Activated CD8-positive, alpha-beta T cell treated with anti-CD3 and anti-CD28 coated beads for 36 hours (primary cell): ENCODE measurements at regions not wholly inside any gene's neighbourhood (a gene's known extent, or its start where the extent isn't known, plus 50 kb on each side); places are given as distances from the start of the nearest gene placed in this dataset.

Experiments used
- ATAC-seq: fragments of 200-7000 bp; cut with Tn5 transposase; one replicate; pipeline ENCODE4 v1.10.0; 2021; ENCODE audit warnings: mild to moderate bottlenecking, moderate library complexity
- CTCF ChIA-PET: fragments of 350-600 bp; sonication (Branson Sonifier 250); formaldehyde crosslinking; loops from one replicate; lab custom pipeline; 2021; ENCODE audit warnings: antibody characterized with exemption; lab: Charles Lee
- POLR2A ChIA-PET: fragments of 350-600 bp; sonication (Branson Sonifier 250); formaldehyde crosslinking; loops from one replicate; lab custom pipeline; 2021; ENCODE audit warnings: antibody characterized with exemption; lab: Charles Lee
- DNase-seq: peaks from one replicate; pipeline ENCODE4 v3.0.0-alpha.2; 2020
- H3K27ac Mint-ChIP-seq: one replicate; pipeline ENCODE4 v1.8.0; 2021; ENCODE audit warnings: mild to moderate bottlenecking, mixed read lengths
- H3K27me3 Mint-ChIP-seq: one replicate; pipeline ENCODE4 v1.8.0; 2021; ENCODE audit warnings: mixed read lengths
- H3K36me3 Mint-ChIP-seq: one replicate; pipeline ENCODE4 v1.8.0; 2021; ENCODE audit warnings: low read depth, mixed read lengths
- H3K4me1 Mint-ChIP-seq: one replicate; pipeline ENCODE4 v1.8.0; 2021; ENCODE audit warnings: low read depth, mixed read lengths
- H3K4me3 Mint-ChIP-seq: one replicate; pipeline ENCODE4 v1.8.0; 2021; ENCODE audit warnings: mild to moderate bottlenecking, moderate library complexity, mixed read lengths
- H3K9me3 Mint-ChIP-seq: one replicate; pipeline ENCODE4 v1.8.0; 2021; ENCODE audit warnings: mixed read lengths
- intact Hi-C: fragments of 100-400 bp; cut with micrococcal nuclease; formaldehyde crosslinking; loops from one replicate; pipeline ENCODE4 v1.10.0; 2022
- TF ChIP-seq, protein P1 (sequence below): fragments of 200-600 bp; IDR thresholded peaks from one replicate; pipeline ENCODE4 v1.8.0; 2022; ENCODE audit warnings: antibody characterized with exemption, mild to moderate bottlenecking

DNA sequence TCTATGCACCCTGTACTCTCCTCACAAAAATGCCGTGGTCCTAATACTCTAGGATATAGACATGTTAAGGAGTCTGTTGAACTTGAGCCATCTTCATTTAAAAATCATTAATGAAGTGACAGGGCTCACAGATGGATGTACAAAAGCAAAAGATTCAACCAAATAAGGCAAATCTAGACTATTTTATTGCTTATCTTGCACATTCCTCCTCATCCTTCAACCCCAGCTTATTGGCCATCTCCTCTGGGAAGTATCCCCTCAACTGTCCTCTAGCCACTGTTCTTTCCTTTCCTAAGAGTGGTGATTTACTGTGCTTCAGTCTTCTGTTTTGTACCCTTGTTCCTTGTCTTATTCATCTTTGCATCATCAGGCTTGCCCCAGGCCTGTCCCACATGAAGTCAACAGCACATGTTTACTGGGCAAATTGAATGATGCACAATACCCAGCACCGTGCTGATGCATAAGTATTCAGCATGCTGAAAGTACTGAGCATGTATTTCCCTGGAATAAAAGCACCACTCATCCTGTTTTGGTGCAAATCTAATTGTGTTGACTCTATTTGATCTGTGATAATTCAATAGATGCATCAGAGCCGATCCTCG lies 287.3 kb upstream of the CLNK start:
- intact Hi-C loops: no loop called here
- H3K9me3 Mint-ChIP-seq: peaks cover 6% of the 10 kb centered on the region
- ATAC-seq: no peak

DNA sequence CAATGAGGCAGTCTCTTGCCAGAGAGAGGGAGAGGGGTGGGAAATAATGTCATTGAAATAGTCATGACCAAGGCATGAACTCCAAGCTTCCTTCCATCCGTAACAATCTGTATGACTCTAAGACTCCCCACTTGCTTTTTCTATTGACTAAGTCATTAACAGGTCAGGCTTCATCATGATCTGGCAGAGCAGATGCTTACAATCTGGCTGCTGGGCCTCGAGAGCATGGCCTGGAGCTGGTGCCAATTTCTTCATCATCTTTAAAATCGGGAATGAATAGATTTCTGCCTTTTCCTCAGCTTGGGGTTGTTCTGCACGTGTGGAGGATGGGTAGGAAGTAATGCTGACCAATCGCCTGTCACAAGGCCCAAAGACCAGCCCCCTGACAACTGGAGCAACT lies 280.6 kb upstream of the CLNK start:
- Mint-ChIP-seq H3K27ac (no peak overlapping the region), H3K27me3 (peaks cover 2% of the 10 kb centered on the region), H3K4me1 (no peaks in the 10 kb centered on the region), H3K4me3 (no peak overlapping the region), H3K36me3 (no peaks in the 10 kb centered on the region), H3K9me3 (no peaks in the 10 kb centered on the region)
- TF ChIP-seq, protein P1, sequence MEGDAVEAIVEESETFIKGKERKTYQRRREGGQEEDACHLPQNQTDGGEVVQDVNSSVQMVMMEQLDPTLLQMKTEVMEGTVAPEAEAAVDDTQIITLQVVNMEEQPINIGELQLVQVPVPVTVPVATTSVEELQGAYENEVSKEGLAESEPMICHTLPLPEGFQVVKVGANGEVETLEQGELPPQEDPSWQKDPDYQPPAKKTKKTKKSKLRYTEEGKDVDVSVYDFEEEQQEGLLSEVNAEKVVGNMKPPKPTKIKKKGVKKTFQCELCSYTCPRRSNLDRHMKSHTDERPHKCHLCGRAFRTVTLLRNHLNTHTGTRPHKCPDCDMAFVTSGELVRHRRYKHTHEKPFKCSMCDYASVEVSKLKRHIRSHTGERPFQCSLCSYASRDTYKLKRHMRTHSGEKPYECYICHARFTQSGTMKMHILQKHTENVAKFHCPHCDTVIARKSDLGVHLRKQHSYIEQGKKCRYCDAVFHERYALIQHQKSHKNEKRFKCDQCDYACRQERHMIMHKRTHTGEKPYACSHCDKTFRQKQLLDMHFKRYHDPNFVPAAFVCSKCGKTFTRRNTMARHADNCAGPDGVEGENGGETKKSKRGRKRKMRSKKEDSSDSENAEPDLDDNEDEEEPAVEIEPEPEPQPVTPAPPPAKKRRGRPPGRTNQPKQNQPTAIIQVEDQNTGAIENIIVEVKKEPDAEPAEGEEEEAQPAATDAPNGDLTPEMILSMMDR: no peak
- CTCF ChIA-PET: no interaction called here
- ATAC-seq (no peak), DNase-seq (no peak)
- intact Hi-C loops: no loop called here
- POLR2A ChIA-PET: interaction anchor here (1.1 kb wide), 1 partner anchor 10 kb away, joined by 4 read pairs; no protein-coding TSS in a partner anchor

More for the DNA sequence above, 287.3 kb upstream of the CLNK start:
- no peak overlapping the region for H3K4me3 Mint-ChIP-seq
- H3K27ac Mint-ChIP-seq: no peak overlapping the region
- H3K27me3 Mint-ChIP-seq: no peaks in the 10 kb centered on the region
- ChIA-PET POLR2A (no interaction called here), CTCF (no interaction called here)
- no peaks in the 10 kb centered on the region for H3K4me1 Mint-ChIP-seq
- no peak for DNase-seq
- no peaks in the 10 kb centered on the region for H3K36me3 Mint-ChIP-seq
- TF ChIP-seq, protein P1: no peak

DNA sequence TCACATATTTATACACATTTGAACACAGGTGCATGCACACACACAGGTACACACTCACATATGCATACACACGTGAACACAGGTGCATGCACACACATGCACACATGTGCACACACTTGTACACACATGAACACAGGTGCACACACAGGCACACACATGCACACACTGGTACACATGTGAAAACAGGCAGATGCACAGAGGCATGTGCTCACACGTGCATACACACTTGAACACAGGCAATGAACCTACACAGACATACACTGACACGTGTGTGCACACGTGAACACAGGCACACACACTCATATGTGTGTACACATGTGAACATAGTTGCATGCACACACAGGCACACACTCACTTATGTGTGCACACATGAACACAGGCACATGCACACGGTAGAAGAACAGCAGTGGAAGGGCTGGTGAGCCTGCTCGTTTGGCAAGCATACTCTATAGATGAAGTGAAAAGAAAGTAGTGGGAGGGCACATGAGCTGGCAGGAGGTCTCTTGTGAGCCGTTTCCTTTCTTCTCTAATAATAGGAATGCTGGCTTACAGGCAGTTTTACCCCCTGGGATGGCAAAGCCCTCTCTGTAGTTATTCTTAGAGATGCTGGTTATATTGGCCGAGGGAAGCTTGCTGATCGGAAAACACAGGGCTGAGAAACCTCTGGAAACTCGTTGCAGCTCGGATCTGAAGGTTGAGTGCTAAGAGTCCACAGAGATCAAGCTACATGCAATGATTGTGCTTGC lies 279.6 kb upstream of the CLNK start:
- Mint-ChIP-seq H3K27me3 (peaks cover 2% of the 10 kb centered on the region), H3K36me3 (no peaks in the 10 kb centered on the region), H3K4me1 (no peaks in the 10 kb centered on the region), H3K4me3 (no peak overlapping the region), H3K27ac (no peak overlapping the region), H3K9me3 (no peaks in the 10 kb centered on the region)
- DNase-seq (no peak), ATAC-seq (no peak)
- CTCF ChIA-PET: no interaction called here
- intact Hi-C loops: no loop called here
- POLR2A ChIA-PET: no interaction called here
- TF ChIP-seq, protein P1: no peak

DNA sequence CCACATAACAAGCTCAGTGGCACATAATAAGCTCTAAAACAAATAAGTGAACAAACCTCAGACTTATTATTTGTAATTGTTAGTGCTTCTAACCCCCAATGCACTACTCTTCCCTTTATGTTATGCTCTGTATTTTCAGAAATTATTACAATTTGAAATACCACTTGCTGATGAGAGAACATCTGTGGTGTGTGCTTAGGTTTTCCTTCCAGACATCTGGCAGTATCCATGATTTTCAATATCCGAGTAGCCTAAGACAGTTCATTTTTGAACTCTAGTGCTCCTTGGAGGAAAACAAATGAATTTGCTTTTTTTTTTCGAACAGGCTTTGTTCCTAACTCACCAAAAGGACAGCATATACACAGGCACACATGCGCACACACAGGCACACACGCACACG lies 278.7 kb upstream of the CLNK start:
- no peak for ATAC-seq
- H3K9me3 Mint-ChIP-seq: no peaks in the 10 kb centered on the region
- H3K4me3 Mint-ChIP-seq: no peak overlapping the region
- no peak overlapping the region for H3K27ac Mint-ChIP-seq
- ChIA-PET POLR2A (interaction anchor here (0.7 kb wide), 1 partner anchor 273 kb away, joined by 3 read pairs; no protein-coding TSS in a partner anchor), CTCF (no interaction called here)
- intact Hi-C loops: no loop called here
- no peak for DNase-seq
- H3K27me3 Mint-ChIP-seq: peaks cover 2% of the 10 kb centered on the region
- H3K36me3 Mint-ChIP-seq: no peaks in the 10 kb centered on the region
- H3K4me1 Mint-ChIP-seq: no peaks in the 10 kb centered on the region
- TF ChIP-seq, protein P1: no peak

DNA sequence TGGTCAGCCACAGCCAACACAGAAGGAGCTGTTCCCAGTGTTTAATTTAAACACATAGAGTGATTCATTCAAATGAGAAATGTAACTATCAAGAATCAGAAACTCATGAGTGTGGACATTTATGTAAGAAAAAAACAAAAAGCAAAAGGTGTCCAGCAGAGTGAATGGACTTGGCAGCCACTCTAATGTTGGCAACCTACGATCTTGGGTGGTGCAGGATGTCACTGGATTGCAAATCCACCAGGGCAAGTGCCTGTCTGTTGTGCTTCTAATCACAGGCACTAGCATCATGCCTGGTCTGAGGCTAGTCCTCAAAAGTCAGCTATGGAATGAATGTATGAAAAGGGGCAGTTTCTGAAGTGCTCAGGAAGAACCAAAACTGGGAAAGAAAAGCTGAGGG lies 277.7 kb upstream of the CLNK start:
- Mint-ChIP-seq H3K4me3 (no peak overlapping the region), H3K27me3 (peaks cover 2% of the 10 kb centered on the region), H3K9me3 (no peaks in the 10 kb centered on the region), H3K4me1 (no peaks in the 10 kb centered on the region), H3K27ac (no peak overlapping the region), H3K36me3 (no peaks in the 10 kb centered on the region)
- no peak for DNase-seq
- no peak for ATAC-seq
- intact Hi-C loops: no loop called here
- ChIA-PET POLR2A (no interaction called here), CTCF (no interaction called here)
- TF ChIP-seq, protein P1: no peak
